ENCODE measurements at regions not wholly inside any gene's neighbourhood (a gene's known extent, or its start where the extent isn't known, plus 50 kb on each side); places are given as distances from the start of the nearest gene placed in this dataset.

DNA sequence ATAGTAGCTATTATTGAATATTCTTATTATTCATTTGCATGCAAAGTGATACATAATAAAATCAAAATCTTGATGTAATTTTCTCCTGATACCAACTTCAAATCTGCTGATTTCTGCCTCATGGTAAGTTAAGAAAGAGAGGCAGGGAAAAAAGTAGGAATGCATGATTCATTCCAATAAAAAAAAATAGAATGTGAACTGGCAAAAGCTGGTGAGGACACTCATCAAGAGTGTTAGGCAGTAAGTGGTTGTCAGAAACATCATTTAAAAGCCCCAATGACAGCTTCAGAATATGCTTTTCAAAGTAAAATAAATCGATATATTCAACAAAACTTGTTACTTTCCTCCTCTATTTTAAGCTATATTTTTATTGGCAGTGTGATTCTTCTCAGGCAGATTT, 979.1 kb downstream of the TECRL start:
- Histone ChIP-seq H3K36me3 (ENCODE audit: control insufficient read depth in 1 of 2, insufficient read depth in 2 of 2, low read length in 2 of 2) (no peaks in the 10 kb centered on the region), H4K91ac (ENCODE audit: low read depth, low read length) (no peak overlapping the region), H3K4me2 (ENCODE audit: low read length) (no peak overlapping the region), H3K14ac (ENCODE audit: low read length) (no peak overlapping the region), H3K9me3 (ENCODE audit: insufficient read depth, low read depth, low read length) (no peaks in the 10 kb centered on the region), H2AFZ (ENCODE audit: insufficient read depth, low read length, poor library complexity) (no peak overlapping the region), H3K27ac (ENCODE audit: low read depth, low read length) (no peak overlapping the region), H3K18ac (ENCODE audit: low read length) (no peak overlapping the region), H3K79me2 (ENCODE audit: control insufficient read depth, insufficient read depth, low read length, poor library complexity) (no peaks in the 10 kb centered on the region), H3K79me1 (ENCODE audit: low read length) (no peaks in the 10 kb centered on the region), H2BK12ac (ENCODE audit: low read length) (no peak overlapping the region), H3K23ac (ENCODE audit: low read length) (no peak overlapping the region), H3K4ac (ENCODE audit: low read depth, low read length) (no peak overlapping the region), H3K27me3 (ENCODE audit: insufficient read depth, low read length) (no peaks in the 10 kb centered on the region), H4K8ac (ENCODE audit: low read depth, low read length) (no peak overlapping the region), H2BK120ac (ENCODE audit: insufficient read depth, low read length, poor library complexity) (no peak overlapping the region), H3K9ac (ENCODE audit: low read length) (no peak overlapping the region), H2BK5ac (ENCODE audit: low read depth, low read length, poor library complexity) (no peak overlapping the region), H4K12ac (ENCODE audit: low read depth, low read length) (no peak overlapping the region), H2AK5ac (ENCODE audit: low read length) (no peak overlapping the region), H3K4me3 (ENCODE audit: low read depth, low read length) (no peak overlapping the region), H3K4me1 (ENCODE audit: control insufficient read depth in 1 of 2, insufficient read depth in 2 of 2, low read length in 2 of 2) (no peaks in the 10 kb centered on the region)
- DNase-seq, result no peak
- WGBS (ENCODE audit: extremely low coverage, insufficient coverage, insufficient read length), result no CpG with 5 or more reads among the region's 1 CpG

GRCh38 chr4:63396269-63396668, 1013.0 kb downstream of the TECRL start:
- Histone ChIP-seq H3K36me3 (ENCODE audit: control insufficient read depth in 1 of 2, insufficient read depth in 2 of 2, low read length in 2 of 2) (no peaks in the 10 kb centered on the region), H2BK12ac (ENCODE audit: low read length) (no peak overlapping the region), H4K91ac (ENCODE audit: low read depth, low read length) (no peak overlapping the region), H3K79me1 (ENCODE audit: low read length) (no peaks in the 10 kb centered on the region), H2AFZ (ENCODE audit: insufficient read depth, low read length, poor library complexity) (no peak overlapping the region), H3K9ac (ENCODE audit: low read length) (no peak overlapping the region), H2AK5ac (ENCODE audit: low read length) (no peak overlapping the region), H3K4me1 (ENCODE audit: control insufficient read depth in 1 of 2, insufficient read depth in 2 of 2, low read length in 2 of 2) (no peaks in the 10 kb centered on the region), H3K18ac (ENCODE audit: low read length) (no peak overlapping the region), H2BK120ac (ENCODE audit: insufficient read depth, low read length, poor library complexity) (no peak overlapping the region), H3K79me2 (ENCODE audit: control insufficient read depth, insufficient read depth, low read length, poor library complexity) (no peaks in the 10 kb centered on the region), H3K27ac (ENCODE audit: low read depth, low read length) (no peak overlapping the region), H3K4ac (ENCODE audit: low read depth, low read length) (no peak overlapping the region), H3K14ac (ENCODE audit: low read length) (no peak overlapping the region), H3K4me3 (ENCODE audit: low read depth, low read length) (no peak overlapping the region), H3K9me3 (ENCODE audit: insufficient read depth, low read depth, low read length) (peaks cover 5% of the 10 kb centered on the region), H3K23ac (ENCODE audit: low read length) (no peak overlapping the region), H4K8ac (ENCODE audit: low read depth, low read length) (no peak overlapping the region), H4K12ac (ENCODE audit: low read depth, low read length) (no peak overlapping the region), H3K4me2 (ENCODE audit: low read length) (no peak overlapping the region), H2BK5ac (ENCODE audit: low read depth, low read length, poor library complexity) (no peak overlapping the region), H3K27me3 (ENCODE audit: insufficient read depth, low read length) (no peaks in the 10 kb centered on the region)
- DNase-seq, result no peak
- no CpG with 5 or more reads among the region's 4 CpGs for WGBS (ENCODE audit: extremely low coverage, insufficient coverage, insufficient read length)

DNA sequence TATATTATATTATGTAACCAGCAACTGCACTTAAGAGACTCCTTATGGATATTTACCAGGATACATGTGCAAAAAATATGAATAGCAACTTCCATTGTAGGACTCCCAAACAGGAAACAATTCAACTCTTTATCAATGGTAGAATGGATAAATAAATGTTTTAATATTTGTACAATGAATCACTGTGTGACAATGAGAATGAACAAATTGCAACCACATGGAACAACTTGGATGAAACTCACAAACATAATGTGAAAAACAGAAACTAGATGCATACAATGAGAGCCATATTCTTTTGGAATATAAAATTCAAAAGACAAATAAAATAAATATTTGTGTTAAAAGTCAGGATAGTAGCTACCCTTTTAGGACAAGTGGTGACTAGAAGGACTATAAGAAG, 1015.7 kb downstream of the TECRL start:
- Histone ChIP-seq H3K4me1 (ENCODE audit: control insufficient read depth in 1 of 2, insufficient read depth in 2 of 2, low read length in 2 of 2) (no peaks in the 10 kb centered on the region), H3K9ac (ENCODE audit: low read length) (no peak overlapping the region), H3K27me3 (ENCODE audit: insufficient read depth, low read length) (no peaks in the 10 kb centered on the region), H2BK120ac (ENCODE audit: insufficient read depth, low read length, poor library complexity) (no peak overlapping the region), H2BK12ac (ENCODE audit: low read length) (no peak overlapping the region), H3K23ac (ENCODE audit: low read length) (no peak overlapping the region), H3K4ac (ENCODE audit: low read depth, low read length) (no peak overlapping the region), H3K36me3 (ENCODE audit: control insufficient read depth in 1 of 2, insufficient read depth in 2 of 2, low read length in 2 of 2) (no peaks in the 10 kb centered on the region), H2BK5ac (ENCODE audit: low read depth, low read length, poor library complexity) (no peak overlapping the region), H3K9me3 (ENCODE audit: insufficient read depth, low read depth, low read length) (peaks cover 5% of the 10 kb centered on the region), H3K18ac (ENCODE audit: low read length) (no peak overlapping the region), H3K79me2 (ENCODE audit: control insufficient read depth, insufficient read depth, low read length, poor library complexity) (no peaks in the 10 kb centered on the region), H2AFZ (ENCODE audit: insufficient read depth, low read length, poor library complexity) (no peak overlapping the region), H4K91ac (ENCODE audit: low read depth, low read length) (no peak overlapping the region), H3K4me2 (ENCODE audit: low read length) (no peak overlapping the region), H3K27ac (ENCODE audit: low read depth, low read length) (no peak overlapping the region), H4K8ac (ENCODE audit: low read depth, low read length) (no peak overlapping the region), H2AK5ac (ENCODE audit: low read length) (no peak overlapping the region), H3K4me3 (ENCODE audit: low read depth, low read length) (no peak overlapping the region), H4K12ac (ENCODE audit: low read depth, low read length) (no peak overlapping the region), H3K79me1 (ENCODE audit: low read length) (no peaks in the 10 kb centered on the region), H3K14ac (ENCODE audit: low read length) (no peak overlapping the region)
- DNase-seq, result no peak

DNA sequence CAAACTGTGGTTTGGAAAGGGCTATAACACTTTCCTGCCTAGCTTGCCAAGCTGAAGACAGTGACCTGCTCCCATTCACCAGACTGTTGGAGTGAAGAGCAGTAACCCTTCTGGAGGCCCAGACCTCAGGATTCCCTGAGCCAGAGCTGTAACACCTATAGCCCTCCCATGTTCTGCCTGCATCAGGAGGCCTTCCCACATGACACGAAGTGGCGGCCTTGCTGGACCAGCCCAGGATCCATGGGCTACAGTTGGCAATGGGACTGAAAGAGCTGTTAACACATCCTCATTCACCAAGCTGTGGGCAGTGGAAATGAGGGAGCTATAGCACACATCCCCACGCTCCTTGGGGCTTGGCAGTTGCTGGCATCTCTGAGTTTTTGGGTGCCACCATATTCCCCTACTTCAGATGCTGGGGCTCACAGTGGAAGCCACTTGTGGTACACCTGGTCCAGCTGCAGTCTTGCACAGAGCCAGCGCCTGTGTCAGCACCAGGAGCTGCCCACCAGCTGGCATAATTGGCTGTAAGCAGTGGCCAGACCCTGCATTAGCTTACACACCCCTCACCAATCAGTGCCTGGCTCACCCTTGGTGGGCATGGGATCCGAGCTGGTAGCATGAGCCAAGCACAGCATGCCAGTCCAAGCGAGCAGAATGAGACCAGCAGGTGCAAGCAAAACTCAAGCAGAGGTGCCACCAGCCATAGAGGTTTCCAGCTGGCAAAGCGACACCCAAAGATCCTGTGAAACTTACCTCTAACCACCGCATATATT, 1029.3 kb downstream of the TECRL start:
- Histone ChIP-seq H2AFZ (ENCODE audit: insufficient read depth, low read length, poor library complexity) (no peak overlapping the region), H3K4me2 (ENCODE audit: low read length) (no peak overlapping the region), H2BK120ac (ENCODE audit: insufficient read depth, low read length, poor library complexity) (no peak overlapping the region), H3K9ac (ENCODE audit: low read length) (no peak overlapping the region), H3K9me3 (ENCODE audit: insufficient read depth, low read depth, low read length) (no peaks in the 10 kb centered on the region), H2BK5ac (ENCODE audit: low read depth, low read length, poor library complexity) (no peak overlapping the region), H3K79me1 (ENCODE audit: low read length) (no peaks in the 10 kb centered on the region), H3K36me3 (ENCODE audit: control insufficient read depth in 1 of 2, insufficient read depth in 2 of 2, low read length in 2 of 2) (no peaks in the 10 kb centered on the region), H3K27me3 (ENCODE audit: insufficient read depth, low read length) (no peaks in the 10 kb centered on the region), H3K14ac (ENCODE audit: low read length) (no peak overlapping the region), H4K8ac (ENCODE audit: low read depth, low read length) (no peak overlapping the region), H3K4me3 (ENCODE audit: low read depth, low read length) (no peak overlapping the region), H2AK5ac (ENCODE audit: low read length) (no peak overlapping the region), H3K4me1 (ENCODE audit: control insufficient read depth in 1 of 2, insufficient read depth in 2 of 2, low read length in 2 of 2) (no peaks in the 10 kb centered on the region), H3K23ac (ENCODE audit: low read length) (no peak overlapping the region), H2BK12ac (ENCODE audit: low read length) (no peak overlapping the region), H4K12ac (ENCODE audit: low read depth, low read length) (no peak overlapping the region), H3K4ac (ENCODE audit: low read depth, low read length) (no peak overlapping the region), H4K91ac (ENCODE audit: low read depth, low read length) (no peak overlapping the region), H3K27ac (ENCODE audit: low read depth, low read length) (no peak overlapping the region), H3K79me2 (ENCODE audit: control insufficient read depth, insufficient read depth, low read length, poor library complexity) (no peaks in the 10 kb centered on the region), H3K18ac (ENCODE audit: low read length) (no peak overlapping the region)
- no peak for DNase-seq
- no CpG with 5 or more reads among the region's 8 CpGs for WGBS (ENCODE audit: extremely low coverage, insufficient coverage, insufficient read length)

Data from trophoblast cell (in vitro differentiated cells and primary cell).